ENCODE measurements at regions not wholly inside any gene's neighbourhood (a gene's known extent, or its start where the extent isn't known, plus 50 kb on each side); places are given as distances from the start of the nearest gene placed in this dataset.
"Not testable (repeated sequence)": the region's sequence is repeated elsewhere in the genome, so short reads cannot be mapped to it uniquely, and the experiment has no call there.

DNA sequence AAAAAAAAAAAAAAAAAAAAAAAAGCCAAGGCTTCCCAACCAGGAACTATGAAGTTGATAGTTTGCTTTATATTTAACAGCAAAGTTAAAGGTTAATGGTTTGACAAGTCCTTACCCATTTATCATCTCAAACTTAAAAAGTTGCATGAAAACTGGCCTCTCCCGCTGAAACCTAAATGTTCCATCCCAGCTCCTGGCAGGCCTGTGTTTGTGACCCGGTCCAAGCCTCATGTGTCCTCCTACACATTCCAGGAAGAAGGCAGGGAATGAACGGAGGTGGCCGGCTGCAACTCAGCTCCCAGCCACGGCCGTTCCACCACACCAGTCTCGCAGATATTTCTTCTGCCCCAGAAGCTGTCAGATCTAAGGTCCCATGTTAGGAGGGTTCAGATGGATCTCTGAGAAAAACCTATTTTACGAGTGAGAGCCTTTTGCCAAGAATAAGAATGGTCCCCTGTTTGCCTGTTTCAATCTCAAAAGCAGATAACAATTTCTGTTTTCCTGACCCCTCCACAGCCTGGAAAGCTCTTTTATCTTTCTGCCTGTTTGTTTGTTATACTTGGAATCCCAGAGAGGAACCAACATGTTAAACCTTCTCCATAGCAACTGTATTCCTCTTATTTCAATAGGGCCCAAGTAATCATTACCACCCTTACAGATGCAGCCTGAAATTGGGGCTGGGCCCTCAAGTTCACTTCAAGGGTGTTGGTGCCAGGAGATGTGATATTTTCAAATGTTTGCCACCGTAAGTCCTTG is 56.5 kb downstream of the KCTD12 start:
- DNase-seq = no peak

DNA sequence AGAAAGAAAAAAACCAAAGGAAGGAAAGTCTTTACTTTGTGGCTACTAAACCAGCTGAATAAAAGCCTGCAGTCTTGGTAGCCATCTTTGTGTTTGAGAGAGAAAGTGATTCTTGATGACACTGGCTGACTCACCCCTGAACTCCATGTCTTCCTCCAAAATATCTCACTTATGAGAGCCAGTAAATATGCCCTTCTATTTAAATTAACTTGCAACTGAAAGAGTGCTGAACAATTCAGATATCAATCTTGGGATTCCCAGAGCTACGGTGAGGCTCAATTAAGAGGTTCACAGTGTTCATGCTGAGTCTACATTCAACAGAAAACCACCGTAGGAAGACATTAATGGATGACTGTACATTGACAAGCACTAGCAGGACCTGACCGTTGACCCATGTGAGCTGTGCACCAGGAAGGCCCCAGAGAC is 57.9 kb downstream of the KCTD12 start:
- no peak for DNase-seq

DNA sequence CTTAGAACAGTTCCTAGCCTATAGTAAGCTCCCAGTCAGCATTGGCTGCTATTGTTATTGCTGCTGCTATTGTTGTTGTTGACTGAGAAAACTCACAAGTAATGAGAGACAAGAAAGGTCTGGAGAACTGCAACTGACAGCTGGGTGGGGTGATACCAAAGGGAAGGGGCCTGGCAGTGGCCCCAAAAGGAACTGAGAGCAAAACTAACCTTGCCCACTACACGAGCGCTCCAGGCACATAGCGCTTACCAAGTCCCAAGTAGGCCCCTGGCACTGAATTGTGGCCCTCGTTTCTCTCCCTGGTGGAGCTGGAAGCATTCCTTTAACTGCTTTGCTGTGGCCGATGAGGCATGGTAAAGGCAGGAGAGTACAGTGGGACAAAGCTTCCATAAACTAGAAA is 59.7 kb downstream of the KCTD12 start:
- DNase-seq = no peak

DNA sequence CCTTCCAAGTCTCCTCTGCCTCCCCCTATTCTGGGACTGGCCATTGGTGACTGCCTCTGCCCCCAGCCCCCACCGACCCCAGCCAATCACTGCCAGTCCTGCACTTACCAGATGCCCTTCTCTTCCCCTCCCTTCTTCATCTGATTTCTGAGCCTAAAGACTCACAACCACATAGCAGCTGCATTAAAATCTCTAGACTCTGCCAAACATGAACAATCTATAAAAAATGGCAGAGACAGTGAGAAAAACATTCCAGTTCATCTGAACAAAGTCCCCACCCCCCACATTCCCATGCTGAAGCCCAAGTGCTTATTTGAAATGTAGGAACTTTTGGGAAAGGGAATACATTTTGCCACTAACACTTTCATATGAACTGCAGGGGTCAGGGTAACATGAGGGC is 60.8 kb downstream of the KCTD12 start:
- no peak for DNase-seq

DNA sequence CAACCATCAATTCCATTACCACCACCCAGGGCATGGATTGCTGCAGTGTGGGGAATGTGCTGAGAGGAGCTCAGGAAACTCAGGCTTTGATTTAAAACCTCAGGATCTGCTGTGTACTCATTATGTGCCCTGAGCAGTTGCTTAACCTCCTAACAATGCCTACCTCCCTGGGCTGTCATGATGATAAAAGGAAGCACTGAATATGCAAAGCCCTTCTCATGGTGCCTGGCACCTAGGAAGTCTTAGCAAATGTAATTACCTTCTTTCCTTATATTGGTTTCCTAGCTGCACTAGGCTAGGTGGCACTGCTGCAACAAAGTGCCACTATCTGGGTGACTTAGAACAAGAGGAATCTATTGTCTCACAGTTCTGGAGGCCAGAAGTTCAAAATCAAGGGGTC is 62.2 kb downstream of the KCTD12 start:
- no peak for DNase-seq

DNA sequence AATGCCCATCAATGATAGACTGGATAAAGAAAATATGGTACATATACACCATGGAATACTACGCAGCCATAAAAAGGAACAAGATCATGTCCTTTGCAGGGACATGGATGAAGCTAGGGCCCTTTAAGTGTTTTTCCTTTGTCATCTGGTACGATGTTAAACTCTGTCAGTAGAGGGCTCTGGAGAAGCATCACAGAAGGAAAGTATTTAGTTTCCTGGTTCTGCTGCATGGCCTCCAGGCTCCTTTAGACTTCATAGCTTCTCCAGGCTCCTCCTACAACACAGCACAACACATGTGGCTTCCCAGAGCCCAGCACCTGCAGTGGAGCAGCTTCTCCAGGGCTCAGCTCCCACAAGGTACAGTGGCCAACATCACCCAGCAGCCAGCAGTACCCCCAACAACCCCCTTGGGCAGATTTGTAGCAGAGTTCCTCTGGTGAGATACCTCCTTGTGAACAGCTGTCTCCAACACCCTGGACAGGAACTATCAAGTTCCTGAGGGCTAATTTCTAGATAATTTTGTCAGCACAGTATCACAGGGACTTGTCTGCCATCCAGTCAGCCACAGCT is 63.4 kb downstream of the KCTD12 start:
- DNase-seq = peak; percentile 7

DNA sequence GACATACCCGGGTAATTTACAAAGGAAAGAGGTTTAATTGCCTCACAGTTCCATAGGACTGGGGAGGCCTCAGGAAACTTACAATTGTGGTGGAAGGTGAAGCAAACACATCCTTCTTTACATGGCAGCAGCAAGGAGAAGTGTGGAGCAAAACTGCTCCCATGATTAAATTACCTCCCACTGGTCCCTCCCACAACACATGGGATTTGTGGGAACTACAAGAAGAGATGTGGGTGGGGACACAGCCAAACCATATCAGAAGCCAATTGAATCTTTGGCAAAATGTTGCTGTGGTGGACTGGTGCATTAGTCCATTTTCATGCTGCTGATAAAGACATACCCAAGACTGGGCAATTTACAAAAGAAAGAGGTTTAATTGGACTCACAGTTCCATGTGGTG is 65.0 kb downstream of the KCTD12 start:
- DNase-seq = not testable (repeated sequence)

DNA sequence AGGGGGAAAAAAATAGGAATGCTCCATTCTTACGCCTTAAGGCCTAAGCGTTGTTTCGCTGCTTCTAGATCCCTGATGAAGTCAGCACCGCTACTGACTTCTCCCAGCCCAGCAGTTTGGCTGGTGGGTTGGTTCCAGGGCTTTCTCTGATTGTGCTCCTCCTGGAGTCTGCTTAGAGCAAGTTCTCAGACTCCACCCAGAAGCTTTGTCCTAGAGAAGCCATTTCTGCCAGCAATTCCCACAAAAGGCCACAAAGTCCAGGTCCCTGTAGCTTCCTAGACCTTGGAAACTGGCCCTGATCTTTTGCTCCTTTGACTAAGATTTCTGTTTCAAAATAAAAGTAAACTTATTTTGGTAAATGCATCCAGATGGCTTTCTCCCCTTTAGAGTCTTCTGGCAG is 65.4 kb downstream of the KCTD12 start:
- DNase-seq = no peak

DNA sequence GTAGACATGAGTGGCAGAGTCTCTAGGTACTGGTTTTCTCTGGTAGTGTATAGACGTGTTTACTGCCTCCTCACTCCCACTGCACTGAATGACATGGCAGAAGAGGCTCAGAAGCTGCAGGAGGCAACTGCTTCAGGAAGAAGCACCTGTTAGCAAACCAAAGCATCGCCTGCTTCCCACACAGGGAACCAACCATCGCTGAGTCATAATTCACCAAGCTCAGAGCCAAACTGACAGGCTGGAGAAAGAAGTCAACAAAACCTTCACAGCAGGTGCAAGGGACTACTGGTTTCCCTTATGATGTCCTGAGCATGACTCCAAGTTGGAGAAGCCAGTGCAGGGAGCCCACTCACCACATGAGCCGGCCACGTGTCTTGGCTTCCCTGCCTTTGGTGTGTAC is 69.8 kb downstream of the KCTD12 start:
- no peak for DNase-seq

DNA sequence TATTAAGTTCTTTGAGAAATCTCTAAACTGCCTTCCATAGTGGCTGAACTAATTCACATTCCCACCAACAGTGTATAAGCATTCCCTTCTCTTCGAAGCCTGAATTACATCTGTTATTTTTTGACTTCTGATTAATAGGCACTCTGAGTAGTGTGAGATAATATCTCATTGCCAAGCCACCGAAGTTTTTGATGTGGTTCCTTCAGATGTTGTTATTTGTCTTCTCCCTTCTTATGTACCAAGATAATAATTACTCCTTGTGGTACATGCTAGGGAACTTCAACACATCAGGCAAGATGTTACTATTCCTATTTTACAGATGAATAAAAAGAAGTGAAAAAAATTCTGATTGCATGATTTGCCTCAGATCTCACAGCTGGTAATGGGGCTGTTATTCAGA is 70.9 kb downstream of the KCTD12 start:
- no peak for DNase-seq

DNA sequence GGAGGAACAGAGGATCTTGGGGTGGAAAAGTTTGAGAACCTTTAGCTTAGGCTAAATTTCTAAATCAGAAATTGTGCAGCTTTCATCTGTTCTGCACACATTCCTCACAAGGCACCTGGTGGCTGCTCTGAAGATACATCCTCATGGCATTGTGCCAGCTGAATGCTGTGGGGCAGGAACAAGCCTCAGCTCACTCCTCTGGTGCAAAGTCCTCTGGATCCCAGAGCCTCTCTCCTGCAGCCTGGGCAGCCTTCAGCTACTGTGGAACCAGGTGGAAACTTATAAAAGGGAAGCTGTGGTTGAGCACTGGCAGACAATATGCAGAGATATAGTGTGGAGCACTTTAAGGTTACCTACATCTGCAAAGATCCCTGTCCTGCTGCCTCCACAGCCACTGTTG is 72.3 kb downstream of the KCTD12 start:
- no peak for DNase-seq

DNA sequence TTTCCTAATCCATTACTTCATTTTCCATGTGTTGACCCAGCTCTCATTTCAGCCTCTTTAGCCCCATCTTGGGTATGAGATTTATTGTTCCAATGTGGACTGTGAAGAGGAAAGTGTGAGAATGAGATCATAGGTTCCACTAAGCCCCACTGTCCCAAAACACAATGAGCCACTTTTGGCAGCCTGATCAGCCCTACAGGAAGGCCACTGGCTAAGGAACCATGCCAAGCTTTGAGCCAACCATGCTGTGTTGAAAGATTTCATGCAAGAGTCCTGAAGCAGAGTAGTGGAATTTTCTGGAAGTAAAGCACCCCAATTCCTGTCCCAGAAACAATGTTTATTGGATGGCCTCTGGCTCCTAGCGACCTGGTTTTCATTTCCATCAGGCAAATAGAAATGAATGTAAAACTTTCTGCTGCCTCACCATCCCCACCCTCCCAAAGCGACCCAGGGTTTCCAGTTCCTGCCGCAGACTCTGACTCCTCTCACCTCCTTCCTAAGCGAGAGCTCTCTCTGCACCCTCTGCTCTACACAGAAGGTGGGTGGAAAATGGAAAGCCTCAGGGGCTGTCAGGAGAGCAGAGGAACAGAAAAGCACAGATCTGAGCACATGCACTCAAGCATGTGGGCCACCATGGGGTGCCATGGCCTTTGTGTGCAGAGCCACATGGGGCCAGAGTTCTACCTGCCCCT is 73.1 kb downstream of the KCTD12 start:
- DNase-seq = no peak

DNA sequence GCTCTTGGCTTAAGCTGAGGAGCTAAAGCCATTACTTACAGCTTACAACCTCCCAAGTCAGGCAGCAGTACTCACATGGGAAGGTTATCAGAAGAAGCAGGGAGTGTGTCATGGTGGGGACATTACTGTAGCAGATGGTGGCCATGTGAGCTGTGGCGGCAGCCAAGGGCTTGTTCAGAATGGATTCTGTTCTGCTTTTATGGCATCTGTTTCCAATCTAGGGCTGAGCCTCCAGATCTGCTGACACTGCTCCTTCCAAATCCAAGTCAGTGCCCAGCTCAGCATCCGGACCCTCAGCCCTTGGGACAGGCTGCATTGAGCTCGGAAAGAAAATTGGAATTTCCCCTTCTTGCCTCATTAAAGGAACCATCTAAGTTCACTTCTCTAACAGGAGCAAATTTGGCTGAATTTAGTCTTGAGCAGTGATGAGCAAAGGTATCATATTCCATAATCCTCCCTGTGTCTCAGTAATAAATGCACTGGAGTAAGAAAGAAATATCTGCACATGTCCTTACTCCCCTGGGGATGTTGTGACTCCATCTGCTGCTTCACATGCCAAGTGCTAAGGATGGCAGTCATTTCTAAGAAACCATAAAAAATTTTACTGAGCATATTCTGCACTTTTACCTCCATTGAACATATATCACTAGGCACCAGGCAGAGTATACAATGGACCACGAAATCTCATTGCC is 73.9 kb downstream of the KCTD12 start:
- no peak for DNase-seq

DNA sequence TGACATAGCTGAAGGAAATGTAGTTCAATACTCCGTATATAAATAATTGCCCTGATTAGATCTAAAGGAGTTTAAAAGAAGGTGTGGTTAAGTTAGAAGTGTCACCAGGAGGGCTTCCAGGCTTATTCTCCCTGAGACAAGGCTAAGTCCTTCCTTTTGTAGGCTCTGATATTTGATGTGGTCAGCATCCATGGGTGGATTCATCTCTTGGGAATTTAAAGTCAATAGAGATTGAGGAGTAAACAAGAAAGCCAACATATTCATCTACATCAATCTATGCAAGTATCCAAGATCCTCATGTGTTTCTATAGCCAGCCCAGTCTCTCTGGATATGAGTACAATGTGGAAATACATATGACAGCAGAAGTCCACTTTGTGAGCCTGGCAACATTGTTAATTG is 76.8 kb downstream of the KCTD12 start:
- no peak for DNase-seq

DNA sequence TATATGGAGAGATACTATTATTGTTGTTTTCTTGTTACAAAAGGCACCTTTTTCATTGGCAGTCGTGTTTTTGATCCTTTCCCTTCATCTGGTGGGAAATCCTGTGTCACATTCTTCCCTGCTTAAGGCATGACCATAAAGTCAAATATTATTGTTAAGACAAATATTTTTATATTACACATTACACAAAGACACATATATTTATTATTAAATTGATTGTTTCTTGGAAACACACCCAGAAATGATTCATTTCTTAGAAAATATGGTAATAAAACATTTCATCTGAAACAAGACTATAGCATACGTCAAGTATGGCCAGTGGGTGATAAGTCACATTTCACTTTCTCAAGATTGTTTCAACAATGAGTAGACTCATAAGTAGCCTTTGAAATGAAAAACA is 77.3 kb downstream of the KCTD12 start:
- DNase-seq = no peak

DNA sequence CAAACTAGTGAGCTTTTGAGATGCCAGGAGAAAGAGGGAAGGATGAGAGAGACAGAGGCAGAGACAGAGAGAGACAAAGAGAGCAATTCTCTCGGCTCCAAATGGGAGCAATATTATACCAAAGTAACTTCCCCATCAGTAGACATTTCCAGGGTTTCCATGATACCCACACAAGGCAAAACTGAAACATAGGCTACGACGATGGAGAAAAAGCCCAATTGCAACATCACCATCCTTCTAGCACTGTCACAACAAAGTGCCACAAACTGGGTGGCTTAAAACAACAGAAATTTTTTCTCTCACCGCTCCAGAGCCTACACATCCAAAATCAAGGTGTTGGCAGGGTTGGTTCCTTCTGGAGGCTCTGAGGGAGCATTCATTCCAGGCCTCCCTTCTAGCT is 81.4 kb downstream of the KCTD12 start:
- DNase-seq = no peak

DNA sequence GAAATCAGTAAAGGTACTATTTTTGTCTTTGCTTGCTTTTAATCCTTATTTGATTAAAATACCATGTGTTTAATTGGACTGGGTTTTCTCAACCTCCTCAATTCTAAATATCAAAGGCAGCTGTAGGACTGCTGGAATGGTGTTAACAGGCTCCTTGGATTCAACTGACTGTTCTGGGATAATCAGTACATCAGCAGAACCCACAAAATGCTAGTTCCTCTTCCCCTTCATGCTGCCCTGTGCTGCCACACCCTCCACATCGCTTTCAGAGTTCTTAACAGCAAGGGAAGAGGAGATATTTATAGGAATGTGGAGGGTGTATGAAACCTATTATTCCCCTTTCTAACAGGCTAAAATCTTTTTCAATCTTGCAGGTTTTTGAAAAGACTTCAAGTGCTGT is 82.4 kb downstream of the KCTD12 start:
- DNase-seq = no peak

DNA sequence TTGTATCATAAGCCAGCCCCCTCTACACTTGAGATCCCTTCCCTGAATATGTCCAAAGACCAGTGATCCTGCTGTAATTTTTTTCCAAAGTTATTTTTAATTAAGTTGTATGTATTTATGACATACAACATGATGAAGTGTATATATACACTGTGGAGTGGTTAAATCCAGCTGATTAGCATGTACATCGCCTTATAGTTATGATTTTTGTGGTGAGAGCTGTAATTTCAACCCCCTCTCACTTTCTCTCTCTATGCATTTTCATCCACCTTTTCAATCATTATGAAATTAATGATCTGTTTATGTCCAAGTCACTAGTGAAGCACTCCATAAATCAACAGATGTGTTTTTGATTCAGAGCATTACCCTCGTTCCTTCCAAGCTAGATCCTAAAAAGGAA is 85.3 kb downstream of the KCTD12 start:
- DNase-seq = no peak

DNA sequence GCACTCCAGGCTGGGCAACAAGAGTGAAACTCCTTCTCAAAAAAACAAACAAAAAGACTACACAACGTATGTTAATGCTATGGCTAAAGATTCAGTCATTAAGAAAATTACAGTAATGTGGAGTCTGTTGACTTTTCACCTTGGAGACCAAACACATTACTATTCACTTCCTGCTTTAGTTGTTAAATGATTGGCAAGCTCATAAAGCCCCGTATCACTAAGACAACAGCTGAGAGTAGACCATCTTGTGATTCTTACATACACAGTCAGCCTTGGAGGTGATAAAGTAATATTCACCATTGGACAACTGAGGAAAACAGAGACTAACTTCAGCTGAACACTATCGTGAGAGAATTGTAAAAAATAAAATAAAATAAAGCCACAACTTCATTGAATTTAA is 86.5 kb downstream of the KCTD12 start:
- no peak for DNase-seq

DNA sequence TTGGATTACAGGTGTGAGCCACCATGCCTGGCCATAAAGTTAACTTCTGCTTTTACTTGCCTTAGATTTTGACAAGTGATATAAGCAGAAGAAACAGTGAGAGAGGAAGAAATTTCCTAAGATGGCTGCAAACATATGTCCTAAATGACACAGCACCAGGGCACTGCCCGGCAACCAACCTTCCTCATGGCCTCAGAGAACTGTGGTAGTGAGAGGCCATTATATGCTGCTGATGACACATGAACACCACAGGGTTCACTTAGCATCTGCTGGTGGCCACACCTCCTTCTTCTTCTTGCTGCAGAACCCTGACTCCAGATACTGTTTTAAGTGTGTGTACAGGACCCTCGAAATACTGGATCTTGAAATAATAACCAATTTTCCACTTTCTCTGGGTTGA is 88.2 kb downstream of the KCTD12 start:
- DNase-seq = no peak

DNA sequence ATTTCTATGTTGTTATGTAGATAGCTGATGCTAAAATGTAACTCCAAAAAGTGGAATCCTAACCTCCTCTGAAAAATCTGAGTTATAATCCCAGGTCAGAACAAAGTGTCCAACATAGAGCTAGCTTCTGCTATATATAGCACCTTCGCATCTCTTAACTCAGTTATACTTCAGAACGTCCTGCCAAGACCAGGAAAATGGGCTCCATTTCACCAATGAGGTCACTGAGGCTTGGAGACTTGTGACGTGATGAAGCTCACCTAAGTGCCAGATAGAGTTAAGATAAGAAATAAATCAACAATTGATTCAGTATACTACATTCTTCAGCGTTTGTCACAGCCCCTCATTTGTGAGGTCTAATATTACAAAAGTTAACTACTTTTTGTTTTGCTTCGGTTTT is 88.8 kb downstream of the KCTD12 start:
- no peak for DNase-seq

DNA sequence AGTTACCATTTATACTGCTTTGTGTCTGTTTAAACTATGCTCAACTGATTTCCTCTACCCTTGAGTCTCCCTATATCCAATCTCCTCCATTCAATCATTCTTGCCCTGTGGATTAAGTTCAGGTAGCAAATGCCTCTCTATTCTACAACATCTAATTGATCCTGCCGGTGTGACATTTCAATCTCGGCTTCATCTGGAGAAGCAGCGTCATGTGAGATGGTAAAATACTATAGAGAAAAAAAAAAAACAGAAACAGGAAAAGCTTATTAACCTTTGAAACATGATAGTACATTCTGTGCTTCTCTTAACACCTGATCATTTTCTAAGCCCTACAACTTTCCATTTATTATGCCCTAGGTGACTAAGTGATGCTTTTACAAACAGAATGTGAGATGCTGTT is 89.4 kb downstream of the KCTD12 start:
- no peak for DNase-seq
